IMR-90 (cell line): ENCODE measurements at regions not wholly inside any gene's neighbourhood (a gene's known extent, or its start where the extent isn't known, plus 50 kb on each side); places are given as distances from the start of the nearest gene placed in this dataset.

ENCODE experiments used
- ATAC-seq: fragments of 200-7000 bp; cut with Tn5 transposase; 2 replicates; pipeline ENCODE4 v1.9.1; 2020; ENCODE audit warnings: low read depth, mild to moderate bottlenecking, moderate library complexity
- BruUV-seq: library from RNA; stranded (reverse); fragments of 400-500 nt; replicated peaks from 2 replicates; lab custom pipeline; 2021; lab: Mats Ljungman, UMichigan
- CTCF ChIA-PET: fragments of 300-600 bp; formaldehyde crosslinking; extraction: SDS; loops from one replicate; lab custom pipeline; 2021; ENCODE audit warnings: antibody characterized with exemption; lab: Yijun Ruan, JAX
- POLR2A ChIA-PET: fragments of 300-600 bp; sonication (Branson Sonifier 250); formaldehyde crosslinking; loops from one replicate; lab custom pipeline; 2022; ENCODE audit warnings: antibody characterized with exemption; ENCODE audit not compliant: unreplicated experiment; lab: Charles Lee
- DNase-seq: peaks from one replicate; pipeline ENCODE4 v3.0.0; 2013
- H2AFZ ChIP-seq: replicated peaks from 2 replicates; pipeline ENCODE3; 2013; ENCODE audit warnings: low read length, mild to moderate bottlenecking; ENCODE audit not compliant: poor library complexity
- H2AK5ac ChIP-seq: 2 replicates; pipeline ENCODE4 v1.6.1; 2013; ENCODE audit warnings: low read depth, low read length, inconsistent platforms
- H2AK9ac ChIP-seq: replicated peaks from 2 replicates; pipeline ENCODE3; 2013; ENCODE audit warnings: mild to moderate bottlenecking, low read depth, low read length, moderate library complexity; ENCODE audit not compliant: poor library complexity
- H2BK120ac ChIP-seq: 2 replicates; pipeline ENCODE4 v1.6.1; 2013; ENCODE audit warnings: low read depth, low read length, inconsistent platforms
- H2BK15ac ChIP-seq: 3 replicates; pipeline ENCODE4 v1.6.1; 2013; ENCODE audit warnings: low read depth, low read length, inconsistent platforms
- H2BK20ac ChIP-seq: 2 replicates; pipeline ENCODE4 v1.6.1; 2013; ENCODE audit warnings: low read depth, mild to moderate bottlenecking, inconsistent platforms, low read length, moderate library complexity
- H2BK5ac ChIP-seq: 2 replicates; pipeline ENCODE4 v1.6.1; 2013; ENCODE audit warnings: mild to moderate bottlenecking, low read depth, low read length, inconsistent platforms; ENCODE audit not compliant: poor library complexity, severe bottlenecking
- H3K14ac ChIP-seq: replicated peaks from 2 replicates; pipeline ENCODE4 v1.6.1; 2013; ENCODE audit warnings: low read depth, low read length, inconsistent platforms
- H3K18ac ChIP-seq: 2 replicates; pipeline ENCODE4 v1.6.1; 2013; ENCODE audit warnings: low read depth, low read length, control low read depth
- H3K23ac ChIP-seq: 2 replicates; pipeline ENCODE4 v1.6.1; 2013; ENCODE audit warnings: low read depth, low read length, inconsistent platforms
- H3K27ac ChIP-seq: 2 replicates; pipeline ENCODE4 v1.5.1; 2013; ENCODE audit warnings: mild to moderate bottlenecking, control low read depth, low read length; ENCODE audit not compliant: insufficient read depth
- H3K27me3 ChIP-seq: 2 replicates; pipeline ENCODE4 v1.6.1; 2013; ENCODE audit warnings: low read length; ENCODE audit not compliant: control insufficient read depth, insufficient read depth
- H3K36me3 ChIP-seq: 2 replicates; pipeline ENCODE4 v1.6.1; 2013; ENCODE audit warnings: low read length, mixed read lengths; ENCODE audit not compliant: control insufficient read depth, insufficient read depth
- H3K4ac ChIP-seq: 2 replicates; pipeline ENCODE4 v1.6.1; 2013; ENCODE audit warnings: low read depth, low read length, inconsistent platforms
- H3K4me1 ChIP-seq: 2 replicates; pipeline ENCODE4 v1.6.1; 2013; ENCODE audit warnings: low read length, mixed read lengths; ENCODE audit not compliant: control insufficient read depth, insufficient read depth
- H3K4me2 ChIP-seq: 2 replicates; pipeline ENCODE4 v1.6.1; 2013; ENCODE audit warnings: low read depth, mild to moderate bottlenecking, control low read depth, low read length, moderate library complexity
- H3K4me3 ChIP-seq: 2 replicates; pipeline ENCODE4 v1.5.1; 2013; ENCODE audit warnings: low read depth, mild to moderate bottlenecking, control low read depth, low read length, moderate library complexity; ENCODE audit not compliant: insufficient read depth
- H3K56ac ChIP-seq: 2 replicates; pipeline ENCODE4 v1.6.1; 2013; ENCODE audit warnings: low read length, inconsistent platforms; ENCODE audit not compliant: insufficient read depth; ENCODE audit errors: extremely low read depth
- H3K79me1 ChIP-seq, 2 experiments: 2 replicates each; pipeline ENCODE4 v1.6.1; 2013; ENCODE audit warnings: low read length in 2 of 2, inconsistent platforms in 1 of 2, low read depth in 1 of 2
- H3K9ac ChIP-seq: 2 replicates; pipeline ENCODE4 v1.6.1; 2013; ENCODE audit warnings: low read depth, low read length, control low read depth
- H3K9me1 ChIP-seq: 2 replicates; pipeline ENCODE4 v1.6.1; 2013; ENCODE audit warnings: low read length, inconsistent platforms; ENCODE audit not compliant: insufficient read depth
- H3K9me3 ChIP-seq: 2 replicates; pipeline ENCODE4 v1.6.1; 2013; ENCODE audit warnings: low read length; ENCODE audit not compliant: control insufficient read depth, insufficient read depth
- H4K20me1 ChIP-seq: 2 replicates; pipeline ENCODE4 v1.6.1; 2013; ENCODE audit warnings: low read length, inconsistent platforms; ENCODE audit not compliant: insufficient read depth
- H4K5ac ChIP-seq: 2 replicates; pipeline ENCODE4 v1.6.1; 2013; ENCODE audit warnings: mild to moderate bottlenecking, low read depth, low read length, control low read depth
- H4K8ac ChIP-seq, 2 experiments: 2 replicates each; pipeline ENCODE4 v1.6.1; 2013; ENCODE audit warnings: low read depth in 2 of 2, low read length in 2 of 2, control low read depth in 1 of 2, inconsistent platforms in 1 of 2
- H4K91ac ChIP-seq: 2 replicates; pipeline ENCODE4 v1.6.1; 2013; ENCODE audit warnings: low read depth, low read length, inconsistent platforms; ENCODE audit not compliant: insufficient read depth
- MAFK ChIP-seq: IDR thresholded peaks from 2 replicates; pipeline ENCODE4 v1.6.1; 2012; ENCODE audit warnings: low read depth, low read length, improper control_type of control experiment
- RFX5 ChIP-seq: IDR thresholded peaks from 2 replicates; pipeline ENCODE4 v1.8.0; 2012; ENCODE audit warnings: low read depth, mild to moderate bottlenecking, low read length, moderate library complexity
- WGBS, 2 experiments: methylation state at CpG; one replicate each; pipeline versions ENCODE4 v1.1.5 to v1.1.7; 2013; ENCODE audit warnings: missing lambda C conversion rate in 2 of 2; ENCODE audit not compliant: insufficient read length in 1 of 2; ENCODE audit errors: extremely low coverage in 2 of 2; 5-methylcytosine and 5-hydroxymethylcytosine counted together
- dilution Hi-C: fragments of 300-500 bp; cut with HindIII; formaldehyde crosslinking; loops from one replicate; pipeline ENCODE4 v1.14.3; 2018; ENCODE audit warnings: low sequenced_read_pairs; ENCODE audit not compliant: unreplicated experiment
- in situ Hi-C: fragments of 300-500 bp; cut with MboI; formaldehyde crosslinking; loops from 3 replicates; pipeline ENCODE4 v1.14.3; 2019; ENCODE audit warnings: low sequenced_read_pairs, inconsistent platforms, mixed read lengths
- intact Hi-C: fragments of 100-400 bp; cut with micrococcal nuclease; formaldehyde crosslinking; loops from 2 replicates; pipeline ENCODE4 v1.10.0; 2022

GRCh38 chr2:241933179-241933911 lies 63.8 kb downstream of the RTP5 start:
- H3K4me1 ChIP-seq, result peaks cover 4% of the 10 kb centered on the region; the same call in 1 of the 2 replicates
- no peak overlapping the region for H2BK5ac ChIP-seq
- H2BK20ac ChIP-seq, result no peak overlapping the region
- ATAC-seq (peak; percentile 67), DNase-seq (no peak)
- dilution Hi-C loops (no loop called here), in situ Hi-C loops (no loop called here), intact Hi-C loops (no loop called here)
- no peaks in the 10 kb centered on the region for H4K20me1 ChIP-seq
- H2BK120ac ChIP-seq, result no peak overlapping the region
- no peaks in the 10 kb centered on the region for H3K9me1 ChIP-seq
- H3K9ac ChIP-seq, result no peak overlapping the region
- 13% methylated on average over 4 of the region's 11 CpGs; no CpG with 5 or more reads in 1 of the 2 experiments for WGBS, 2 experiments
- no peak overlapping the region for H3K18ac ChIP-seq
- CTCF ChIA-PET, result interaction anchor here (0.6 to 1.1 kb wide), 2 partner anchors 17 to 231 kb away, joined by 3 to 4 read pairs; partner anchors contain the start of gene ING5
- no peak overlapping the region for H4K8ac ChIP-seq
- H3K27me3 ChIP-seq, result peaks cover 9% of the 10 kb centered on the region; the same call in 1 of the 2 replicates
- H3K23ac ChIP-seq, result no peak overlapping the region
- no peak overlapping the region for H3K56ac ChIP-seq
- no peak overlapping the region for H3K27ac ChIP-seq
- no peaks in the 10 kb centered on the region for H3K36me3 ChIP-seq
- no peak overlapping the region for H4K91ac ChIP-seq
- H3K4ac ChIP-seq, result no peak overlapping the region
- BruUV-seq, result no TSS peak
- H3K4me2 ChIP-seq, result no peak overlapping the region; the same call in 1 of the 2 replicates
- no peak overlapping the region for H3K4me3 ChIP-seq
- TF ChIP-seq MAFK (peak; percentile 67), RFX5 (no peak)
- H3K9me3 ChIP-seq, result peaks cover 3% of the 10 kb centered on the region; the same call in 1 of the 2 replicates
- no peak overlapping the region for H2AK9ac ChIP-seq
- H2AFZ ChIP-seq, result no peak overlapping the region
- H3K79me1 ChIP-seq, result no peaks in the 10 kb centered on the region
- no peak overlapping the region for H4K5ac ChIP-seq
- H2BK15ac ChIP-seq, result no peak overlapping the region
- no peak overlapping the region for H2AK5ac ChIP-seq
- no peak overlapping the region for H3K14ac ChIP-seq
- POLR2A ChIA-PET, result no interaction called here
